Neutrophil (primary cell): ENCODE measurements at regions not wholly inside any gene's neighbourhood (a gene's known extent, or its start where the extent isn't known, plus 50 kb on each side); places are given as distances from the start of the nearest gene placed in this dataset.

Experiments
- H3K27ac ChIP-seq: fragments of 200-600 bp; sonication (generic); 2 replicates; pipeline ENCODE4 v1.5.1; 2016; ENCODE audit warnings: mild to moderate bottlenecking, moderate library complexity
- H3K27me3 ChIP-seq: fragments of 200-600 bp; sonication (generic); 2 replicates; pipeline ENCODE4 v1.6.0; 2016; ENCODE audit warnings: mild to moderate bottlenecking
- H3K36me3 ChIP-seq: fragments of 200-600 bp; sonication (generic); 2 replicates; pipeline ENCODE4 v1.5.1; 2017
- H3K4me1 ChIP-seq, 2 experiments: fragments of 200-600 bp in 1 of 2; sonication (generic) in 1 of 2; 1 replicate in 1 of 2; 2 replicates in 1 of 2; pipeline versions ENCODE4 v1.5.1 to v1.6.1; 2013 to 2016; ENCODE audit warnings: low read depth in 1 of 2, low read length in 1 of 2, mild to moderate bottlenecking in 1 of 2, moderate library complexity in 1 of 2; ENCODE audit not compliant: control insufficient read depth in 1 of 2, insufficient read depth in 1 of 2
- H3K4me3 ChIP-seq, 2 experiments: fragments of 200-600 bp in 1 of 2; sonication (generic) in 1 of 2; 1 replicate in 1 of 2; 2 replicates in 1 of 2; pipeline ENCODE4 v1.5.1; 2013 to 2016; ENCODE audit warnings: low read depth in 1 of 2, low read length in 1 of 2, mild to moderate bottlenecking in 1 of 2, moderate library complexity in 1 of 2
- H3K9me3 ChIP-seq: fragments of 200-600 bp; sonication (generic); 2 replicates; pipeline ENCODE4 v1.5.1; 2016
- CTCF ChIP-seq: fragments of 200-600 bp; sonication (generic); IDR thresholded peaks from 2 replicates; pipeline ENCODE4 v1.5.1; 2016; ENCODE audit warnings: antibody characterized with exemption

GRCh38 chr5:40080191-40080590, 599.5 kb upstream of the PTGER4 start:
- no peak for TF ChIP-seq CTCF
- no peak overlapping the region for H3K4me3 ChIP-seq
- H3K9me3 ChIP-seq, result no peaks in the 10 kb centered on the region
- H3K27me3 ChIP-seq, result no peaks in the 10 kb centered on the region
- H3K27ac ChIP-seq, result no peak overlapping the region
- H3K36me3 ChIP-seq, result no peaks in the 10 kb centered on the region
- no peaks in the 10 kb centered on the region for H3K4me1 ChIP-seq

- Histone ChIP-seq H3K4me3 (no peak overlapping the region), H3K27ac (no peak overlapping the region), H3K36me3 (no peaks in the 10 kb centered on the region), H3K27me3 (no peaks in the 10 kb centered on the region), H3K9me3 (no peaks in the 10 kb centered on the region), H3K4me1 (no peaks in the 10 kb centered on the region)
- TF ChIP-seq CTCF, result no peak
Measured at GRCh38 chr5:40078898-40079575, 600.7 kb upstream of the PTGER4 start.

GRCh38 chr5:40074826-40075225, 604.9 kb upstream of the PTGER4 start:
- TF ChIP-seq CTCF, result no peak
- Histone ChIP-seq H3K9me3 (no peaks in the 10 kb centered on the region), H3K36me3 (no peaks in the 10 kb centered on the region)

GRCh38 chr5:40073927-40074326, 605.8 kb upstream of the PTGER4 start:
- Histone ChIP-seq H3K27me3 (no peaks in the 10 kb centered on the region), H3K4me1 (no peaks in the 10 kb centered on the region), H3K4me3 (no peak overlapping the region), H3K27ac (no peak overlapping the region), H3K9me3 (no peaks in the 10 kb centered on the region), H3K36me3 (no peaks in the 10 kb centered on the region)
- TF ChIP-seq CTCF, result no peak

More at GRCh38 chr5:40074826-40075225, 604.9 kb upstream of the PTGER4 start:
- no peaks in the 10 kb centered on the region for H3K27me3 ChIP-seq
- no peak overlapping the region for H3K27ac ChIP-seq
- H3K4me1 ChIP-seq, result no peaks in the 10 kb centered on the region
- H3K4me3 ChIP-seq, result no peak overlapping the region

- H3K4me3 ChIP-seq, result no peak overlapping the region
- no peaks in the 10 kb centered on the region for H3K4me1 ChIP-seq
- TF ChIP-seq CTCF, result no peak
- no peaks in the 10 kb centered on the region for H3K9me3 ChIP-seq
- H3K27ac ChIP-seq, result no peak overlapping the region
- H3K36me3 ChIP-seq, result no peaks in the 10 kb centered on the region
- H3K27me3 ChIP-seq, result no peaks in the 10 kb centered on the region
Measured at GRCh38 chr5:40071870-40072269, 607.8 kb upstream of the PTGER4 start.

- Histone ChIP-seq H3K36me3 (no peaks in the 10 kb centered on the region), H3K27me3 (no peaks in the 10 kb centered on the region), H3K9me3 (no peaks in the 10 kb centered on the region), H3K27ac (no peak overlapping the region), H3K4me3 (no peak overlapping the region), H3K4me1 (no peaks in the 10 kb centered on the region)
- no peak for TF ChIP-seq CTCF
Measured at GRCh38 chr5:40066616-40067015, 613.1 kb upstream of the PTGER4 start.
